Stomach (tissue), 4 donors: ENCODE measurements at regions not wholly inside any gene's neighbourhood (a gene's known extent, or its start where the extent isn't known, plus 50 kb on each side); places are given as distances from the start of the nearest gene placed in this dataset.

Experiments
- CTCF ChIP-seq, 7 experiments: fragments of 450-650 bp in 4 of 7; fragments of 200-600 bp in 3 of 7; sonication (generic) in 3 of 7; IDR thresholded peaks; one replicate each; pipeline ENCODE4 v1.5.1; 2016 to 2019; ENCODE audit warnings: antibody characterized with exemption in 7 of 7, control low read depth in 2 of 7, mild to moderate bottlenecking in 1 of 7
- EP300 ChIP-seq: sonication (generic); formaldehyde crosslinking; IDR thresholded peaks from one replicate; pipeline ENCODE4 v1.6.1; 2017; ENCODE audit warnings: antibody characterized with exemption
- POLR2AphosphoS5 ChIP-seq, 3 donors: sonication (generic); formaldehyde crosslinking; IDR thresholded peaks; one replicate each; pipeline ENCODE4 v1.6.1; 2016; ENCODE audit warnings: antibody characterized with exemption in 3 of 3

- TF ChIP-seq POLR2AphosphoS5 (IDR thresholded peaks at IDR 0.05) (no peak), CTCF (IDR thresholded peaks at IDR 0.05) (no peak), EP300 (no peak)
These were observed 250.7 kb upstream of the GATB start for GRCh38 chr4:152011469-152011868.
